ENCODE measurements at regions not wholly inside any gene's neighbourhood (a gene's known extent, or its start where the extent isn't known, plus 50 kb on each side); places are given as distances from the start of the nearest gene placed in this dataset.

- Mint-ChIP-seq H3K9me3 (no peaks in the 10 kb centered on the region), H3K4me1 (ENCODE audit: low read depth) (no peaks in the 10 kb centered on the region), H3K27ac (no peak overlapping the region), H3K36me3 (ENCODE audit: low read depth) (no peaks in the 10 kb centered on the region), H3K4me3 (no peak overlapping the region), H3K27me3 (no peaks in the 10 kb centered on the region)
- ATAC-seq (no peak), DNase-seq (no peak)
- no peak for TF ChIP-seq CTCF (IDR thresholded peaks at IDR 0.05)
- intact Hi-C loops (cut with micrococcal nuclease), result no loop called here
- ChIA-PET CTCF (interaction anchor here (3.2 to 4.3 kb wide), 2 partner anchors 11 to 258 kb away, joined by 25 to 99 read pairs; no protein-coding TSS in a partner anchor), POLR2A (no interaction called here)
Observed at GRCh38 chr20:1766731-1767130, 109.2 kb upstream of the SIRPG start.

GRCh38 chr20:1764136-1765033 is 106.8 kb upstream of the SIRPG start:
- ATAC-seq, result peak; percentile 94
- H3K27me3 Mint-ChIP-seq, result no peaks in the 10 kb centered on the region
- H3K9me3 Mint-ChIP-seq, result no peaks in the 10 kb centered on the region
- intact Hi-C loops (cut with micrococcal nuclease), result no loop called here
- peak; percentile 88 for TF ChIP-seq CTCF (IDR thresholded peaks at IDR 0.05)
- H3K27ac Mint-ChIP-seq, result no peak overlapping the region
- H3K36me3 Mint-ChIP-seq (ENCODE audit: low read depth), result no peaks in the 10 kb centered on the region
- no peaks in the 10 kb centered on the region for H3K4me1 Mint-ChIP-seq (ENCODE audit: low read depth)
- DNase-seq, result peak; percentile 84
- POLR2A ChIA-PET, result interaction anchor here (0.7 kb wide), 1 partner anchor 14 kb away, joined by 3 read pairs; no protein-coding TSS in a partner anchor
- H3K4me3 Mint-ChIP-seq, result no peak overlapping the region
- CTCF ChIA-PET, result interaction anchor here (0.6 to 4.3 kb wide), 41 partner anchors 8 to 428 kb away, joined by 3 to 99 read pairs (median 4); partner anchors contain the start of gene NSFL1C

GRCh38 chr20:1761598-1761997 is 104.0 kb upstream of the SIRPG start:
- H3K27ac Mint-ChIP-seq, result no peak overlapping the region
- no peaks in the 10 kb centered on the region for H3K27me3 Mint-ChIP-seq
- CTCF ChIA-PET, result interaction anchor here (1.3 to 1.9 kb wide), 2 partner anchors 15 to 258 kb away, joined by 5 to 6 read pairs; no protein-coding TSS in a partner anchor
- no peaks in the 10 kb centered on the region for H3K4me1 Mint-ChIP-seq (ENCODE audit: low read depth)
- POLR2A ChIA-PET, result no interaction called here
- H3K36me3 Mint-ChIP-seq (ENCODE audit: low read depth), result no peaks in the 10 kb centered on the region
- intact Hi-C loops (cut with micrococcal nuclease), result no loop called here
- ATAC-seq (no peak), DNase-seq (no peak)
- H3K9me3 Mint-ChIP-seq, result no peaks in the 10 kb centered on the region
- no peak overlapping the region for H3K4me3 Mint-ChIP-seq
- no peak for TF ChIP-seq CTCF (IDR thresholded peaks at IDR 0.05)

- TF ChIP-seq CTCF (IDR thresholded peaks at IDR 0.05), result no peak
- ATAC-seq (no peak), DNase-seq (no peak)
- Mint-ChIP-seq H3K9me3 (no peaks in the 10 kb centered on the region), H3K27me3 (no peaks in the 10 kb centered on the region), H3K36me3 (ENCODE audit: low read depth) (no peaks in the 10 kb centered on the region), H3K4me1 (ENCODE audit: low read depth) (no peaks in the 10 kb centered on the region), H3K27ac (no peak overlapping the region), H3K4me3 (no peak overlapping the region)
- CTCF ChIA-PET, result interaction anchor here (1.3 to 1.9 kb wide), 2 partner anchors 16 to 257 kb away, joined by 5 to 6 read pairs; no protein-coding TSS in a partner anchor
- intact Hi-C loops (cut with micrococcal nuclease), result no loop called here
- POLR2A ChIA-PET, result no interaction called here
Observed at GRCh38 chr20:1761116-1761515, 103.5 kb upstream of the SIRPG start.

- intact Hi-C loops (cut with micrococcal nuclease), result no loop called here
- H3K27me3 Mint-ChIP-seq, result no peaks in the 10 kb centered on the region
- ChIA-PET CTCF (interaction anchor here (1.2 to 3.8 kb wide), 3 partner anchors 18 to 255 kb away, joined by 3 to 26 read pairs (median 4); no protein-coding TSS in a partner anchor), POLR2A (no interaction called here)
- H3K27ac Mint-ChIP-seq, result no peak overlapping the region
- no peak for TF ChIP-seq CTCF (IDR thresholded peaks at IDR 0.05)
- DNase-seq (no peak), ATAC-seq (no peak)
- no peak overlapping the region for H3K4me3 Mint-ChIP-seq
- peaks cover 7% of the 10 kb centered on the region for H3K4me1 Mint-ChIP-seq (ENCODE audit: low read depth)
- no peaks in the 10 kb centered on the region for H3K36me3 Mint-ChIP-seq (ENCODE audit: low read depth)
- H3K9me3 Mint-ChIP-seq, result no peaks in the 10 kb centered on the region
Observed at GRCh38 chr20:1758765-1759164, 101.2 kb upstream of the SIRPG start.

Measured in activated CD8-positive, alpha-beta T cell treated with anti-CD3 and anti-CD28 coated beads for 36 hours (primary cell).